Activated CD4-positive, CD25-positive, alpha-beta regulatory T cell (primary cell): ENCODE measurements at regions not wholly inside any gene's neighbourhood (a gene's known extent, or its start where the extent isn't known, plus 50 kb on each side); places are given as distances from the start of the nearest gene placed in this dataset.

ENCODE experiments used
- DNase-seq, 4 experiments: peaks; one replicate each; lab custom pipeline; 2025; lab: John Stamatoyannopoulos, UW

DNA sequence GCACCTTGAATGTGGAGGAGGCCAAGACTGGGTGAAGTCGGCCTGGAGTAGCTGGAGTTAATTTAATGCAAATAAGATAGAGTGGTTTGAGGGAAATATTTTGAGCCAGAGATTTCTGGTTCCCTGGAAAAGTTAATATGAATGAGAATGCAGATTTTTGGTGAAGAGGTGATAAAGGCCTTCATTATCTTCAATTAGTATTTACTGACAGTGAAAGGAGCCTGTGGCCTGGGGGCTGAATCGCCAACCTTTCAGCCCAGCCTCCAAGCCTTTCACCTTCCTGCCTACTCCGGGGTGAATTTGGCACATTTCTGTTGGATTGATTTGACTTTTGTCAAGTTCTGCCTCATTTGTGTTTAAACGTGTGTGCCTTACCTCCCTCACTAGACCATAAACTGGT lies 147.8 kb downstream of the SOX2 start:
- DNase-seq = no peak

GRCh38 chr3:181860235-181860634 lies 148.5 kb downstream of the SOX2 start:
- DNase-seq = no peak

- DNase-seq = no peak
Measured at GRCh38 chr3:181862502-181862901, 150.8 kb downstream of the SOX2 start.

DNA sequence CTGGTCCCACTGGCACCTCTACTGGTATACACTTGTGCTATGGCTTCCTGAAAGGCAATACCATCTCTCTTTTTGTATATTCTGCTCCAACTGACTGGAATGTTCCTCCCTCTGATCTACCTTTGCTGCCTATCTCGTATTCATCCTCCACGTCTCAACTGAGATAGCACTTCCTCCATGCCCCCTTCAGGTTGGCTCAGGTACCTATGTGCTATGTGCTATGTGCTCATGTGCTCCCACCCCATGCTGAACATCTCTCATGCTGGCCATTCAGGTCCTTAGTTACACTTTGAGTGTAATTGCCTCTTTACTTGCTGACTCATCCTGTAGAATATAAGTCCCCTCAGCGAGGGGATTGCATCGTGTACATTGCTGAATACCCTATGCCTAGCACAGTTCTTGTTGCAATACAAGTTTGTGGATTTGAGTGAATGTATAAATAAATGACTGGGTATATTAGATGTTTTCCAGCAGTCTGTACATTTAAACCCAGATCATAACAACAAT lies 156.9 kb downstream of the SOX2 start:
- no peak for DNase-seq

- DNase-seq = no peak
Measured at GRCh38 chr3:181872887-181873286, 161.2 kb downstream of the SOX2 start.

DNA sequence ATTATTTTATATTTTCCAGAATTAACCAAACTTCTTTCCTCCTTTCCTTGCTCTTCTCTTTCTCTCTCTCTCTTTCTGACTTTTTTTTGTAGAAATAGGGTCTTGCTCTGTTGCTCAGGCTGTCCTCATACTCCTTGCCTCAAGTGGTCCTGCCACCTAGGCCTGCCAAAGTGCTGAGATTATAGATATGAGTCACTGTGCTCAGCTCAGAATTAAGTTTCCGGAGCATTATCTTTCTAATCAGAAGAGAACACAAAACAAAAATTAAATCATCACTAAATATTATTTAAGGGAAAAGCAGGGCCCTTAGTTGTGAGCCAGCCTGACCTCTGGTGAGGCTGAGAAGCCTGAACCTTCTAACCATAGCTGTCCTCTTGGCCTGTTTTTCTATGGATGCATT lies 168.2 kb downstream of the SOX2 start:
- no peak for DNase-seq

GRCh38 chr3:181880331-181880730 lies 168.6 kb downstream of the SOX2 start:
- DNase-seq = no peak

GRCh38 chr3:181881749-181882148 lies 170.0 kb downstream of the SOX2 start:
- DNase-seq = no peak

DNA sequence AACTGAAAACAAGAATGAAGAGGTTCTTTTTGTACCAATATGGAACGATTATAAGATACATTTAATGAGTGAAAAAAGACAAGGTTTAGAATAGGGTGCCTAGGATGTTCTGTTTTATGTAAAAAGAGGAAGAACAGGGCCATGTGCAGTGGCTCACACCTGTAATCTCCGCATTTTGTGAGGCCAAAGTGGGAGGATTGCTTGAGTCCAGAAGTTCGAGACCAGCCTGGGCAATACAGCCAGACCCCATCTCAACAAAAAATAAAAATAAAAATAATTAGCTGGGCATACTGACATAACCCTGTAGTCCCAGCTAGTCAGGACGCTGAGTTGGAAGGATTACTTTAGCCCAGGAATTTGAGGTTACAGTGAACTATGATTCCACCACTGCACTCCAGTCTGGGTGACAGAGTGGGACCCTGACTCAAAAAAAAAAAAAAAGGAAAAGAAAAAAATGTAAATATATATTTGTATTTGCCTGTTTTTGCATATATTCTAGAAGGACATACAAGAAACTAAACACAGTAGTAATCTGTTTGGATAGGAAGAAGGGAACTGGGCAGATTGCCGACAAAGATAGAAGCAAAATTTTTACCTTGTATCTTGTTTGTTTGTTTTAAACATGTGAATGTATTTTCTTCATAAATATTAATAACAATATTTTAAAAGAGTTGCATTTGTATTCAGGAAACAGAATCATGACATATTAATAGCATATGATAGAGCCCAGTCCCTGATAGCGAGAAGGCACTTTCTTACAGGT lies 174.3 kb downstream of the SOX2 start:
- DNase-seq = no peak

DNA sequence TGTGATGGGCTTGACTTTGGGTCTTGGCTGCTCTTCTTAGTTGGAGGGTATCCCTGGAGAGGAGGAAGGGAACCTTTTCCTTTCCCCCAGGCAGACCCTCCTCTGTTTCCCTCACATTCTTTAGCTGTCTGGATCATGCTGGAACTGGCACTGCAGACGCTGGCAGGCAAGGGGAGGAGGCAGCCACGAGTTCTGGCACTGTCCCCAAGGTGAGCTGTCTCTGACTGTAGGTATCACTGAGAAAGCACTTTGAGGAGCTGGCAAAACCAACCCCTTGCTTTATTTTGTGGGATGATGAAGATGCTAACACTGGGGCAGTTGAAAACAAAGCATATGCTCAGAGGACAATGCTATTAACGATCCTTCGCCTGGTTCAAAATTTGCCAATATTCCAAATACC lies 175.0 kb downstream of the SOX2 start:
- no peak for DNase-seq

DNA sequence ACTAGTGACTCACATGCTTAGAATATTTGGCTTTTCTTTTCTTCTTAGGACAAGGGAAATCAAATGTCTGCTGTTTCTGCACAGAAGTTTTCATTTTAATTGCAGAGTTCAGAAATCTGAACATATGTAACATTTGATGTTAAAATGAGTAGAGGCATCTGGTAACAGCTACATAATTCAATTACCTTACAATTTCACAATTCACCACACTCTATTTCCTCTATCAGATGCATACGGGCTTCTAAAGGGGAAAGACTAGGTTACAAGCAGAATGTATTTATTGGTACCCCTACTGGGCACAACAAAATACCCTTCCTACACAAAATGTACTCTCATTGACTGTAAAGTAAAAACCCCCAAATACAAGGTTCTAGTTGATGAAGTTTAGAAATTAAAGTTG lies 176.0 kb downstream of the SOX2 start:
- no peak for DNase-seq

- DNase-seq = no peak
Measured at GRCh38 chr3:181888234-181888633, 176.5 kb downstream of the SOX2 start.

DNA sequence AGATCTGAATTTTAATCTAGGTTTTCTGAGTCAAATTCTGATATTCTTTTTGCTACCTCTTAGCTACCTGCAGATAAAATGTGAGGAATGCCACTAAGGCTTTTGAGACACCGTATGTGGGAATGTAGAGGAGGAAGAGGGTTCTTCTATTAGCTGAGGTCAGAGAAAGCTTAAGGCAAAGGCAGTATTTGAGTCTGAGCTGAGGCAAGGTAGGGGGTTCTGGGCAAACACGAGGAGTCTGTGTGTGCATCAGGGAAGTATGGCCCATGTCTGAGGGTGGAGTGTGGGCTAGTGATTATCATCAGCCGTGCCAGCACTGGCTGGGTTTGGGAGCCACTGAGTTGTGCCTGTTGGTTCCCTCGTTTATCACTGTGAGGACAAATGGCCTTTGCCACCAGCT lies 181.1 kb downstream of the SOX2 start:
- no peak for DNase-seq

GRCh38 chr3:181896605-181897004 lies 184.9 kb downstream of the SOX2 start:
- no peak for DNase-seq

GRCh38 chr3:181899702-181900101 lies 188.0 kb downstream of the SOX2 start:
- DNase-seq = no peak

DNA sequence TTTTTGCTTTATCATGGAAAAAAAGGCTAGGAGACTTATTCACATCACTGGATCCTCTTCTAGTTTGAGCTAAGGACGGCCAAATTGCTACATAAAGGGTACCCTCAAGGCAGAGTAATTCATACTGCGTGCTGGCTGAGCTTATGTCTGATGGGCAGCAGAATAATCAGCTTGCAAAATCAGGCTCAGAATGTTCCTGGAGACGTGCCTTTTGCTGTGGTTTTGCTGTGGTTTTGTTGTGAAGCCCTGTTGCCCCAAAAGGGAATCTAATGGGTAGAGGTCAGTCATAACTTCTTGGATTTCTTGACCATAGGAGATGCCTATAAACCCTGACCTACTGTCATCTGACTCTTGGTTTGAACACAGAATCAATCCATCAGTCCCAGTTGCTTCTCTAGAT lies 189.9 kb downstream of the SOX2 start:
- DNase-seq = no peak

DNA sequence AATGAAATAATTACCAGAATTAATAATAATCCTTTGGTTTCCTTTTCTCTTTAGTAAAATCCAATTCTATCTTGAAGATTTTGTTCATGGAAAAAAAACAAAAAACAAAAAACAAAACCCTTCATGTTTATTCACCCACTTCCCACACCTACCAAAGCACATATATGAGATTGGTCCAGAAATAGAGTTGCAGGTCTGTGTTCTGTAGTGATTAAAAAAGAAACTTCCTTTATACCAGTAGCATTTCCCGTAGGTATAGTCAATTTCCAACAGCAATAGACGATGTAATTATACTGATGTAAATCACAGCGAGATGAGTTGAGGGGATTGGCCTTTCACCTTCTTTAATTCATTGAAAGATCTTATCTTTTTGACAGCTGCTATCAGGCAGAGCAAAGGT lies 194.6 kb downstream of the SOX2 start:
- DNase-seq = no peak

DNA sequence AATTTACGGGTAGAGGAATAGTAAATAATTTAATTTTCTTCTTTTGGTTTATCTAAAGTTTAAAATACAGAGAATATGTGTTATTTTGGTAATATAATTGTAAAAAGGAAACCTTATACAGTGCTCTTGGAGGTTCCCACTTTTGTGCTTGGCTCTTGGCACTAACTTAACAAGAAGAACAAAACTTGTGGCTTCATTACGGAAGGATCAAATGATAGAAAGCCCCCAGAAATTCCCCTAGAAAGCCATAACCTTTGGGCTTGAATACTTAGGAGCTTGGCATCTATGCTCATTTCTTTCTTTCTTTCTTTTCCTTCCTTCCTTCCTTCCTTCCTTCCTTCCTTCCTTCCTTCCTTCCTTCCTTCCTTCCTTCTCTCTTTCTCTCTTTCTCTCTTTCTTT lies 197.5 kb downstream of the SOX2 start:
- DNase-seq = no peak

GRCh38 chr3:181912384-181912783 lies 200.7 kb downstream of the SOX2 start:
- no peak for DNase-seq

- no peak for DNase-seq
Measured at GRCh38 chr3:181913254-181913653, 201.5 kb downstream of the SOX2 start.

DNA sequence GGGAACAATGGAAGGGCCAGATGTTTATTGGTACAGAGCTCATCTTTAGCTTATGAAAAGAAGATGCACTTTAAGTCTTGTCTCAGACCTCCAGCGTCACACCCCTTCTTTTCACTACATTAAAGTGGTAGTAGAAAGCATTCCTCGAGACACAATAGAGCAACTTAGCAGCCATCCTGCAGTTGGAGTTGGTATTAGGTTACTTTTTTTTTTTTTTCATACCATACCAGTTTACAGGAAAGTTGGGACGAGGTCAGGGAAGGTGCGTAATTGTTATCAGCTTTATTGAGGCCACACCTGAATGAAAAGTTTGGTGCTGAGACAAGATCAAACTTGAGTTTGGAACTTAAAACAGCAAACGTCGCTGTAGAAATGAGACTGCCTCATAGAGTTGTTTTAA lies 203.8 kb downstream of the SOX2 start:
- no peak for DNase-seq

- no peak for DNase-seq
Measured at GRCh38 chr3:181916013-181916412, 204.3 kb downstream of the SOX2 start.

- no peak for DNase-seq
Measured at GRCh38 chr3:181917027-181917426, 205.3 kb downstream of the SOX2 start.

- no peak for DNase-seq
Measured at GRCh38 chr3:181919375-181919774, 207.7 kb downstream of the SOX2 start.
